ENCODE measurements at regions not wholly inside any gene's neighbourhood (a gene's known extent, or its start where the extent isn't known, plus 50 kb on each side); places are given as distances from the start of the nearest gene placed in this dataset.

DNA sequence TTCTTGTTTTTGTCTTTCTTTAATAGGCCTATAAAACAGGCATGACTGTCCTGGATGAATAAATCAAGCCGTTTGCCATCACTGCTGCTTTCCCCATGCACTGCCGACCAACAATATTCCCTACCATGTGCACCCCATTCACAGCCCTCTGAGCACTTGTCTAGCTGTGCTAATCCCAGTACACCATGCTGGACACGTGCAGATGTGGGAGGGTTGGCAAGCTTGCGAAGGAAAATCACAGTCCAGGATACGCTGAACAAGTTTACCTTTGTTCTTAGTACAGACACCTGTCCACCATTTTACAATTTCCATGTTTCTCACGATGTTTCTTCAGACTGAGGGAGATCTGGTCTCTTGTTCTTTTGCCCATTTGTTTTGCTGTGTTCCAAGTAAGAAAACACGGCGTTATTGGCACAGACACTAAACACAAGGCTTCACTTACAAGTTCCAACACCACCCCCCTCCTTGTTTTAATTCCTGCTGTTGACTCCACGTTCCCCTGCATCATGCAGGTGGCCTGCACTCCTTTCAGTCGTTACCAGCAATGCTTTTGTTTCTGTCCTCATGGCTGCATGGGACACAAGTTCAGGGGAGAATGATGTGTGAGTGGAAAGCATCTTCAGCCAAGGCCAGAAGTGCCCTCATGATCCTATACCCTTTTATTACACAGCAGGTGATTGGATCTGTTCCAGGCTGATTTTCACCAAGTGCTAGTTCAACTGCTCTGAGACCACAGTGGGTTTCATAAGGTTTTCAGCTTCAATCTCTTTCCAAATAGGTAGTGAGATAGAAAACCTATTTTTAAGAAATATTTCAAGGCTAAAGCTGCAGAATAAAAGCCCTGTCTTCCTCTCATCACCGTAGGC is 608.9 kb downstream of the IRX1 start:
- DNase-seq (ENCODE audit: extremely low spot score), result no peak
- ChIA-PET CTCF (no interaction called here), POLR2A (no interaction called here)
- TF ChIP-seq ZNF384 (IDR thresholded peaks at IDR 0.05) (no peak), FOXK2 (IDR thresholded peaks at IDR 0.05) (no peak), FOXA1 (IDR thresholded peaks at IDR 0.05) (no peak), HDGF (IDR thresholded peaks at IDR 0.05; ENCODE audit: borderline replicate concordance) (no peak), CTBP1 (IDR thresholded peaks at IDR 0.05; ENCODE audit: borderline replicate concordance) (no peak), LEF1 (IDR thresholded peaks at IDR 0.05; ENCODE audit: borderline replicate concordance) (no peak), L3MBTL2 (conservative IDR thresholded peaks at IDR 0.05) (no peak), SUZ12 (IDR thresholded peaks at IDR 0.05) (no peak), NFRKB (IDR thresholded peaks at IDR 0.05) (no peak), SP1 (IDR thresholded peaks at IDR 0.05) (no peak)

DNA sequence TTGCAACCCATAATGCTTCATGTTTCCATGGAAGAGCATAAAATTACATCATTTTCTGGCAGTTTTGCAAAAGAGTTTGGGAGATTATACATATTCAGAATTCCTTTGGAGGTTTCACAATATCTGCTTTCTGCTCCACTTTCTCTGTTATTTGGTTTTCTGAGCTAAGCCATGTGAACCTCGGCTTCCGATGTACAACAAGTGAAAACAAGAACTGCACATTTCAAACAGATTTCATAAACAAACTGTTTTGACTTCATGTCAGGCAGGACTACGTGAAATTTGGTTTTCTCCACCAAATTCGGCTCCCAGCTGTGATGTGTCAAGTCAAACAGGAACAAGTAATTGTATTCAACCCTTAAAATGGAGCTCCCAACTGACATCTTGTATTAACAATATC is 609.8 kb downstream of the IRX1 start:
- TF ChIP-seq L3MBTL2 (conservative IDR thresholded peaks at IDR 0.05) (no peak), FOXM1 (IDR thresholded peaks at IDR 0.05; ENCODE audit: borderline replicate concordance) (no peak), CTBP1 (IDR thresholded peaks at IDR 0.05; ENCODE audit: borderline replicate concordance) (no peak), FOXA1 (IDR thresholded peaks at IDR 0.05) (no peak), SUZ12 (IDR thresholded peaks at IDR 0.05) (no peak), TARDBP (IDR thresholded peaks at IDR 0.05) (no peak), ELF4 (IDR thresholded peaks at IDR 0.05) (no peak), ZNF384 (IDR thresholded peaks at IDR 0.05) (no peak), HDGF (IDR thresholded peaks at IDR 0.05; ENCODE audit: borderline replicate concordance) (no peak), FOXK2 (IDR thresholded peaks at IDR 0.05) (no peak), LEF1 (IDR thresholded peaks at IDR 0.05; ENCODE audit: borderline replicate concordance) (no peak), ARNT (IDR thresholded peaks at IDR 0.05) (no peak), SP1 (IDR thresholded peaks at IDR 0.05) (no peak), NFRKB (IDR thresholded peaks at IDR 0.05) (no peak), BHLHE40 (IDR thresholded peaks at IDR 0.05; ENCODE audit: borderline replicate concordance) (no peak)
- TF ChIP-seq, protein P1, sequence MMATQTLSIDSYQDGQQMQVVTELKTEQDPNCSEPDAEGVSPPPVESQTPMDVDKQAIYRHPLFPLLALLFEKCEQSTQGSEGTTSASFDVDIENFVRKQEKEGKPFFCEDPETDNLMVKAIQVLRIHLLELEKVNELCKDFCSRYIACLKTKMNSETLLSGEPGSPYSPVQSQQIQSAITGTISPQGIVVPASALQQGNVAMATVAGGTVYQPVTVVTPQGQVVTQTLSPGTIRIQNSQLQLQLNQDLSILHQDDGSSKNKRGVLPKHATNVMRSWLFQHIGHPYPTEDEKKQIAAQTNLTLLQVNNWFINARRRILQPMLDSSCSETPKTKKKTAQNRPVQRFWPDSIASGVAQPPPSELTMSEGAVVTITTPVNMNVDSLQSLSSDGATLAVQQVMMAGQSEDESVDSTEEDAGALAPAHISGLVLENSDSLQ (IDR thresholded peaks at IDR 0.05), result no peak
- DNase-seq (ENCODE audit: extremely low spot score), result no peak
- ChIA-PET CTCF (no interaction called here), POLR2A (no interaction called here)

DNA sequence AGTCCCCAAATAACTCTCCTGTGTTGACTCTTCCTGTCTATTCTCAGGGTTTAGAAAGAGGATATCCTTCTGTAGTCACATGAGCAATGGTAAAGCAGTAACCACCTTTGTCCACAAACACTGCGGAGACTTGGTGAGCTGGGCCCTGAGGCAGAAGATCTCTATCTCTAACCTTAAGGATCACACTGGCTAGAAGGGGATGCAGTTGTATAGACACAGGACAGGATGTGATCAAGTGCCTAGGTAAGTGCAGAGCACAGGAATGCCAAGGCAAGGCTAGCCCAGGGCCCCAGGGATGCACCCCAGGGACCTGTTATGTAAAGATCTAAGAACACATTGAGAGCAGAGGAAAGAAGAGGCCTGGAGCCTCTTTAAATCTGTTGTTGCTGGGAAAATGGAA is 610.5 kb downstream of the IRX1 start:
- ChIA-PET POLR2A (no interaction called here), CTCF (no interaction called here)
- DNase-seq (ENCODE audit: extremely low spot score), result no peak
- TF ChIP-seq HDGF (IDR thresholded peaks at IDR 0.05; ENCODE audit: borderline replicate concordance) (no peak), SUZ12 (IDR thresholded peaks at IDR 0.05) (no peak), L3MBTL2 (conservative IDR thresholded peaks at IDR 0.05) (no peak), FOXA1 (IDR thresholded peaks at IDR 0.05) (no peak), FOXK2 (IDR thresholded peaks at IDR 0.05) (no peak), ARNT (IDR thresholded peaks at IDR 0.05) (no peak), BHLHE40 (IDR thresholded peaks at IDR 0.05; ENCODE audit: borderline replicate concordance) (no peak), ELF4 (IDR thresholded peaks at IDR 0.05) (no peak), FOXM1 (IDR thresholded peaks at IDR 0.05; ENCODE audit: borderline replicate concordance) (no peak), SP1 (IDR thresholded peaks at IDR 0.05) (no peak), CTBP1 (IDR thresholded peaks at IDR 0.05; ENCODE audit: borderline replicate concordance) (no peak), ZNF384 (IDR thresholded peaks at IDR 0.05) (no peak), NFRKB (IDR thresholded peaks at IDR 0.05) (no peak), TARDBP (IDR thresholded peaks at IDR 0.05) (no peak)
- TF ChIP-seq, protein P1 (IDR thresholded peaks at IDR 0.05), result no peak

DNA sequence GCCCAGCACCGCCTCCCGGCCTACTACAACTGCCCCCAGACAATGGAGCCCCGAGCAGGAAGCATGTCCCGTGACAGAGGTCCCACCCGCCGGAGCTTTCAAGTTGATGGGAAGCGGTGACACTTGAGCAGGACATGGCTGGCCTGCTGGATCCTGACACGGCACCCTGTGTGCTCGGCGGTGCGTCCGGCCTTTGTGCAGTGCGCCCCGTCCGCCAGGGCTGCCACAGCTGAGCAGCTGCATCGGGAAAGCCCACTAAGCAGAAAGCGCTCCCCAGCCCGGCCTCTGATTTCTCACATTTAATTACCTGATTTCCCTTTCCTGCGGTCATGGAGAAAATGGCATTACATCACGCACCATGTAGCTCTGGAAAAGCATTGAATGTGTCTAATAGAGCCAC is 611.9 kb downstream of the IRX1 start:
- CTCF ChIA-PET, result no interaction called here
- DNase-seq (ENCODE audit: extremely low spot score), result no peak
- TF ChIP-seq L3MBTL2 (conservative IDR thresholded peaks at IDR 0.05) (no peak), FOXM1 (IDR thresholded peaks at IDR 0.05; ENCODE audit: borderline replicate concordance) (no peak), ZNF384 (IDR thresholded peaks at IDR 0.05) (no peak), NFRKB (IDR thresholded peaks at IDR 0.05) (no peak), ELF4 (IDR thresholded peaks at IDR 0.05) (no peak), ARNT (IDR thresholded peaks at IDR 0.05) (no peak), FOXK2 (IDR thresholded peaks at IDR 0.05) (no peak), CTBP1 (IDR thresholded peaks at IDR 0.05; ENCODE audit: borderline replicate concordance) (no peak), TARDBP (IDR thresholded peaks at IDR 0.05) (no peak), FOXA1 (IDR thresholded peaks at IDR 0.05) (no peak), LEF1 (IDR thresholded peaks at IDR 0.05; ENCODE audit: borderline replicate concordance) (no peak), SUZ12 (IDR thresholded peaks at IDR 0.05) (no peak), BHLHE40 (IDR thresholded peaks at IDR 0.05; ENCODE audit: borderline replicate concordance) (no peak), HDGF (IDR thresholded peaks at IDR 0.05; ENCODE audit: borderline replicate concordance) (no peak), SP1 (IDR thresholded peaks at IDR 0.05) (no peak)
- TF ChIP-seq, protein P1 (IDR thresholded peaks at IDR 0.05), result no peak
- POLR2A ChIA-PET, result no interaction called here

DNA sequence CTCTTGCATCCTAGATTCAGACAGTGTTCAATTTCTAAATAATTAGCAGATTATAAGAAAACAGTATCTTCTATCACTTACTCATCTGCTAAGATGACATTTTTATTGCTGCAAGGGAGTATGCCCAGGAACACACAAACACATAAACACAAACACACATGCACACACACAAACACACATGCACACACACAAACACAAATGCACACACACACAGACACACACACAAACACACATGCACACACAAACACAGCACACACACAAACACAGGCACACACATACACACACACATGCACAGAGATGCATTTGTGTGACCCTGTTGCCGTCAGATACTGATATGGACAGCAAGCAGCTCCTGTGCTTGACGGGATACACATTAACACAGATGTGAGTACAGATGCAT is 612.9 kb downstream of the IRX1 start:
- POLR2A ChIA-PET, result no interaction called here
- TF ChIP-seq BHLHE40 (IDR thresholded peaks at IDR 0.05; ENCODE audit: borderline replicate concordance) (no peak), LEF1 (IDR thresholded peaks at IDR 0.05; ENCODE audit: borderline replicate concordance) (no peak), ELF4 (IDR thresholded peaks at IDR 0.05) (no peak), TARDBP (IDR thresholded peaks at IDR 0.05) (no peak), NFRKB (IDR thresholded peaks at IDR 0.05) (no peak), FOXA1 (IDR thresholded peaks at IDR 0.05) (no peak), SP1 (IDR thresholded peaks at IDR 0.05) (no peak), CTBP1 (IDR thresholded peaks at IDR 0.05; ENCODE audit: borderline replicate concordance) (no peak), SUZ12 (IDR thresholded peaks at IDR 0.05) (no peak), FOXK2 (IDR thresholded peaks at IDR 0.05) (no peak), HDGF (IDR thresholded peaks at IDR 0.05; ENCODE audit: borderline replicate concordance) (no peak), ARNT (IDR thresholded peaks at IDR 0.05) (no peak), FOXM1 (IDR thresholded peaks at IDR 0.05; ENCODE audit: borderline replicate concordance) (no peak), L3MBTL2 (conservative IDR thresholded peaks at IDR 0.05) (no peak), ZNF384 (IDR thresholded peaks at IDR 0.05) (no peak)
- TF ChIP-seq, protein P1 (IDR thresholded peaks at IDR 0.05), result no peak
- CTCF ChIA-PET, result no interaction called here
- DNase-seq (ENCODE audit: extremely low spot score), result no peak

Measured in HEK293T (cell line).